ENCODE measurements at regions not wholly inside any gene's neighbourhood (a gene's known extent, or its start where the extent isn't known, plus 50 kb on each side); places are given as distances from the start of the nearest gene placed in this dataset.

DNA sequence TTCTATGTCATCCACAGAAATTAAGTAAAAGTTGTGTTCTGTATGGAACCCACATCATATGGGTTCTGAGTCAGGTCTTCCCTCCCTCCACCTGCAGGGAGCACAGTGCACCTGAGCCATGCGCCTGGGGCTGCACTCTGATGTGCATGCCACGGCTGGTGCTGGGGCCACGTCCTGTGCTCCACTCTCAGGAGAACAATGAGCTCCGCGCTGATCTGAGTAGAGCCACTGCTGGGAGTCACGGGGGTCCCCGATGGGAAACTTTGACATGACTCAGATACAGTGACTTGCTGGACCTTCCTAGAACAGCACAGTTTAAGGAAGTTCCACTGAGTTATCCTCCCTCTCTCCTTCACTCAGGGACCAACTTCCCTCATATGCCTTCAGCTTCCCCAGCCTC, 683.4 kb downstream of the TMEM121 start:
- ChIA-PET CTCF (interaction anchor here (0.5 to 1.2 kb wide), 2 partner anchors 11 to 52 kb away, joined by 3 read pairs; no protein-coding TSS in a partner anchor), POLR2A (ENCODE audit: low non-redundant PET) (no interaction called here)
- no peak overlapping the region for H3K27ac ChIP-seq

DNA sequence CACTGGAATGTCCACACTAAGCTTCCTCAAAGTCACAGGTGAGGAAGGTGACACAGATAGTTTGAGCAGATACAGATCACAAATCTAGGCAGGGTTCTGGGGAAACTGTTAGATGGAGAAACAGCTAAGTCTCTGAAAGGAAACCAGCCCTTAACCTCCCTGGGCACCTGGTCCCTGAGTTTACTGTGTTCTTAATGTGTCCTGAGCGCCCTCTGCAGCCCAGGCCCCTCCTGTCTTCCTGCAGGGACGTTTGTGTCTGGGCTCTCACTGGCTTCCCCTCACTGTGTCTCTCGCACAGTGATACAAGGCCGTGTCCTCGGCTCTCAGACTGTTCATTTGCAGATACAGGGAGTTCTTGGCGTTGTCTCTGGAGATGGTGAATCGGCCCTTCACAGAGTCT, 684.3 kb downstream of the TMEM121 start:
- POLR2A ChIA-PET (ENCODE audit: low non-redundant PET), result no interaction called here
- TF ChIP-seq, protein P1, sequence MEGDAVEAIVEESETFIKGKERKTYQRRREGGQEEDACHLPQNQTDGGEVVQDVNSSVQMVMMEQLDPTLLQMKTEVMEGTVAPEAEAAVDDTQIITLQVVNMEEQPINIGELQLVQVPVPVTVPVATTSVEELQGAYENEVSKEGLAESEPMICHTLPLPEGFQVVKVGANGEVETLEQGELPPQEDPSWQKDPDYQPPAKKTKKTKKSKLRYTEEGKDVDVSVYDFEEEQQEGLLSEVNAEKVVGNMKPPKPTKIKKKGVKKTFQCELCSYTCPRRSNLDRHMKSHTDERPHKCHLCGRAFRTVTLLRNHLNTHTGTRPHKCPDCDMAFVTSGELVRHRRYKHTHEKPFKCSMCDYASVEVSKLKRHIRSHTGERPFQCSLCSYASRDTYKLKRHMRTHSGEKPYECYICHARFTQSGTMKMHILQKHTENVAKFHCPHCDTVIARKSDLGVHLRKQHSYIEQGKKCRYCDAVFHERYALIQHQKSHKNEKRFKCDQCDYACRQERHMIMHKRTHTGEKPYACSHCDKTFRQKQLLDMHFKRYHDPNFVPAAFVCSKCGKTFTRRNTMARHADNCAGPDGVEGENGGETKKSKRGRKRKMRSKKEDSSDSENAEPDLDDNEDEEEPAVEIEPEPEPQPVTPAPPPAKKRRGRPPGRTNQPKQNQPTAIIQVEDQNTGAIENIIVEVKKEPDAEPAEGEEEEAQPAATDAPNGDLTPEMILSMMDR (conservative IDR thresholded peaks at IDR 0.05; ENCODE audit: low read depth), result no peak
- DNase-seq (ENCODE audit: low spot score), result no peak
- CTCF ChIA-PET, result no interaction called here
- no peak overlapping the region for H3K27ac ChIP-seq

More for the DNA sequence above, 683.4 kb downstream of the TMEM121 start:
- no peak for DNase-seq (ENCODE audit: low spot score)
- TF ChIP-seq, protein P1 (conservative IDR thresholded peaks at IDR 0.05; ENCODE audit: low read depth), result no peak

DNA sequence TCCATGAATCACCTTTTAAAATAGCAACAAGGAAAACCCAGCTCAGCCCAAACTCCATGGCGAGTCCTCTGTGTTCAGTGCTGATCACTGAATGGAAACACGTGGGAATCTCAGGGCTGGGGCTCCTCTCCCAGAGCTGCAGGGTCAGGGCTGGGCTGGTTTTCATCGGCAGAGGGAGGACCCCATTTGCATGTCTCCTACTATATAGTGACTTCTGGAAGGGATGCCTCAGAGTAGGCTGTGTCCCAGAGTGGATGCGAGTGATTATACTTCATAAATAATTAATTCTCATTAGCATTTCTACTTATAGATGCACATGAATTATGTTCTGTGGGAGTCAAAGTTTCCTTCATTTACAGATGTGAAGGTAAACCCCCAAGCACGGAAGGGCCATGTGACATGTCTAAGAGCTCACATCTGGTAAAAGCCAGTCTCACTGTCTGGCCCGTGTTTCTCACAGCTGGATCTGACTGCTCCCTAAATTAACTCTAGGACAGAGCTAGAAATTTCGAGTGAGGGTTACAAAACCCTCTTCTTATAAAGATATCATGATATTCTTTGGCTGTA, 685.0 kb downstream of the TMEM121 start:
- TF ChIP-seq, protein P1 (conservative IDR thresholded peaks at IDR 0.05; ENCODE audit: low read depth), result no peak
- no peak overlapping the region for H3K27ac ChIP-seq
- ChIA-PET POLR2A (ENCODE audit: low non-redundant PET) (no interaction called here), CTCF (no interaction called here)
- no peak for DNase-seq (ENCODE audit: low spot score)

DNA sequence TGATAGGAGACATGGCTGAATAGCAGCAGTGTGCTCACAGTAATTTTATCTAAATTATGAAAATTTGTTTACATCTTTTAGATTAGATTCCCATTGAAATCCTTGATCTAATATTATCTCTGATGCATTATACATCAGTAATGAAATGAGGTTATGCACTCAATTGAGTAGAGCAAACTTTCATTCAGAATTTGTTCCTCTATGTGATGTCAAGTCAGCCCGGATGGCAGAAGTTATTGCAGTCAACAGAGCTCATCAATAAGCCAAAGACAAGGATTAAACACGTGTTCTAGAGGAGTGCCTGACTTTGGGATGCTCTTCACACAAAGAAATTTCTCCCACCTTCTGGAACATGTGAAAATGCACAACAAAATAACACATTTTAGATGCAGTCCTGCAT, 688.8 kb downstream of the TMEM121 start:
- no peak overlapping the region for H3K27ac ChIP-seq
- ChIA-PET POLR2A (ENCODE audit: low non-redundant PET) (no interaction called here), CTCF (interaction anchor here (0.7 kb wide), 1 partner anchor 8 kb away, joined by 3 read pairs; no protein-coding TSS in a partner anchor)
- TF ChIP-seq, protein P1 (conservative IDR thresholded peaks at IDR 0.05; ENCODE audit: low read depth), result no peak
- no peak for DNase-seq (ENCODE audit: low spot score)

DNA sequence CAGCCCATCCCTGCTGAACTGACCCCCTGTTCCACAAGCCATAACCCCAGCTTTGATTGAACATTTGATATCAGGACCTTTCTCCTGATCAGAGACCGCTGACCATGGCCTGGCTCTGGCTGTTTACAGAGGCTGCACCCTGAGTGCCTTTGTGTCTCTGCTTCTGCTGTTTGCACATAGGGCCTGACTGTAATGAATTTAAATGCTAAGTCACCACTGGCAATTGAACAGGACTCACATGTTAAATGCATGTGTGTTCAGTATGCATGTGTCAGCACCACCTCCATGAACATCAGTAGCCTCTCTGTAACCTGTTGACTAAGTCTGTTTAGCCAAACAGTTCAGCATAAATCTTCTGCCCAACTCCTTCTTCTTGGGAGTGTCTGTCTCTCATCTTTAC, 690.3 kb downstream of the TMEM121 start:
- TF ChIP-seq, protein P1 (conservative IDR thresholded peaks at IDR 0.05; ENCODE audit: low read depth), result no peak
- H3K27ac ChIP-seq, result no peak overlapping the region
- DNase-seq (ENCODE audit: low spot score), result no peak
- ChIA-PET CTCF (no interaction called here), POLR2A (ENCODE audit: low non-redundant PET) (no interaction called here)

DNA sequence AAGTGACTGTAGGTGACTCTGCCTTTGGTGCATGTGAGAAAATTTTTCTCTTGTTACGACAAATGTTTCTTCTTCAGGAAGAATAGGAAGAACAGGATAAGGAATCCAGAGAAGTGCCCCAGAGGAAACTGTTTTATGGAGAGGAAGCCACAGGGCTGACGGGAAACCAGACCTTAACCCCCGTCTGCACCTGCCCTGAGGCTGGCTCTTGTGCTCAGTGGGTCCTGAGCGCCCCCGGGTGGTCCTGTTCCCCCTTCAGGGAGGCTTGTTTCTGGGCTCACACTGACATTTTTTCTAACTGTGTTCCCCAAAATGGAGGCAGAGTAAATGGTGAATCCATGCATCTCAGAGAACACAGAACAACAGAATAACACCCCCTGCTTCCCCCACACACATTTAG, 691.8 kb downstream of the TMEM121 start:
- no peak overlapping the region for H3K27ac ChIP-seq
- POLR2A ChIA-PET (ENCODE audit: low non-redundant PET), result no interaction called here

More for the DNA sequence above, 691.8 kb downstream of the TMEM121 start:
- TF ChIP-seq, protein P1 (conservative IDR thresholded peaks at IDR 0.05; ENCODE audit: low read depth), result no peak
- no peak for DNase-seq (ENCODE audit: low spot score)
- CTCF ChIA-PET, result no interaction called here
